Activated T-helper 1 cell treated with Interleukin-2 at 50 U/mL for 16 hours (primary cell): ENCODE measurements at regions not wholly inside any gene's neighbourhood (a gene's known extent, or its start where the extent isn't known, plus 50 kb on each side); places are given as distances from the start of the nearest gene placed in this dataset.

Source experiments
- DNase-seq: peaks from one replicate; pipeline ENCODE4 v3.0.0-alpha.2; 2020; ENCODE audit warnings: low read depth

DNA sequence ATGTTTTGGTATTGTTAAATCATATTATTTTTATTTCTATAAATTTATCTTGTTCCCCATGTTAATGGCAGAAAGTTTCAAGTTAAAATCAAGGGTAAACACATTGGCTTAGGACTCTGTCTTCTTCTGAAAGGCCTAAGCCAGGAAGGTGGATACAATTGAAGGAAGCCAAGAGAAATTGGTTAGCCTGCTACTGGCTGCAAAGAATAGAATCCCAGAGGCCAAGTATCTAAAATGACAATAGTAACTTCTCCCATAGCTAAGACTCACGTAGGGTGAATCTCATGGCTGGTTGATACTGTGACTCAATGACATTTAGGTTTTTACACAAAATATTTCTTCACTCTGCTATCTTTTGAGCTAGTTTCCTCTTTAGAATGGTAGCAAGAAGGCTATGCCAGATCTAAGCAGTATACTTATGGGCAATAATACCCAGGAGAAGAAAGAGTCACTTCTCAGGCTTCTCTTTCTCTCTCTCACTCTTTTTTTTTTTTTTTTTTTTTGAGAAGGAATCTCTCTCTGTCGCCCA is 621.5 kb upstream of the TBL1XR1 start:
- no peak for DNase-seq

DNA sequence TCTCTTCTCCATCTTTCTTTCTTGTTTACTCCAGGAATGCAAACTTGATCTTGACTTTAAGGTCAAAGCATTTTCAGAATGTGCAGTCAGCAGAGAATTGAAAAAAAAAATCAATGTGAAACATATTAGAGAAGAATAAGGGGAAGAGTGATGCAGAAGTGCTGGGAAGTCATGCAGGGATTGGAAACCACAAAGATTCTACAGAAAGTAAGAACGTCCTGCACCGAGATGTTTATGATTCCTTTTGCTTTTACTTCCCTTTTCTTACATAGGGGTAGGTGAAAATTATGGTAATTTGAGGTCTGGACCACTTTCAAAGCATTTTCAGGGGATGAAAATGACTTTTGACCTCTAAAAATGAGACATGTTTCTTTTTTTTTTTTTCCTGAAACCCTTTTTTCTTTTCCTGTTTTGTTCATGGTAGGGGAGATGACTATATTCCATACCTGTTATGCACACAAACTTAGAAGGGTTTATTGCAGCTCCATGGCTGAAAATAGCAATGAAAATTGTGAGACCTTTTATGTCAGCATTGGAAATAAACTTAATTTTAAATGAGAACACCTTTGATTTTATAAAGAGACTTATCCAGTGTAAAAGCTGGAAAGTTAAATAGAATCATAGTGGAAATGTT is 623.5 kb upstream of the TBL1XR1 start:
- no peak for DNase-seq

DNA sequence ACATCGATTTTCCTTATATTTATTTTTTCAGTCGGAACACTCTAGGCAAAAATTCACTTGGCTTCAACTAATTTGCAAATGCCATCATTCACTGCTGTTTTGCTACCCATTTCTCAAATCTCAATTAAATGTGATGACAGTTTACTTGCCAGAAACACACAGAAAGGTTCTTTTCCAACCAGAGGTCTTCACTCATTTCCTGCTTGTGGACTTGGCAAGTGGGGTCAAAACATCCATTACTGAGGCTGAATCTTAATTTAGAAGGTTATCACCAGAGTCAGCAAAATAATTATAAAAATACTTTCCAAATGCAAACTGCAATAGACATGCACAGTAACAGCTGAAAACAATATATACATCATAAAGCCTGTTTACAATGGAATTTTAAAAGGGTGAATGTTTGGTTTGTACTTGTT is 625.4 kb upstream of the TBL1XR1 start:
- DNase-seq = no peak

DNA sequence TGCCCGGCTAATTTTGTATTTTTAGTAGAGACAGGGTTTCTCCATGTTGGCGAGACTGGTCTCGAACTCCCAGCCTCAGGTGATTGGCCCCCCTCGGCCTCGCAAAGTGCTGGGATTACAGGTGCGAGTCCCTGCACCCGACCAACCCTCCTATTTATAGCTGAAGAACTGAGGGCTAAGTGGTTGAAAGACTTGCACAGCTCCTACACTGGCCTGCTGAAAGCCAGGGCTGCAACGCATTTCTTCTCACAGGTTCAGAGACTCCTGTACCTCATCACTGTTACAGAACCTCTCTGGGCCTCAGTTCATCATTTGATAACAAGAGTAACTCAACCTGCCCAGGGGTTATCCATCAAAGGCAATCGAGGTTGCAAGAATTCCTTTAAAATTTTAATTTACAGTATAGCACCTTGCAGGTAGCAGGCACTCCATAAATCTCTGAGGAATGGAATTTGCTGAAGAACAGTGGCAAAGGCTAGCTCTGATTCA is 626.5 kb upstream of the TBL1XR1 start:
- DNase-seq = no peak

DNA sequence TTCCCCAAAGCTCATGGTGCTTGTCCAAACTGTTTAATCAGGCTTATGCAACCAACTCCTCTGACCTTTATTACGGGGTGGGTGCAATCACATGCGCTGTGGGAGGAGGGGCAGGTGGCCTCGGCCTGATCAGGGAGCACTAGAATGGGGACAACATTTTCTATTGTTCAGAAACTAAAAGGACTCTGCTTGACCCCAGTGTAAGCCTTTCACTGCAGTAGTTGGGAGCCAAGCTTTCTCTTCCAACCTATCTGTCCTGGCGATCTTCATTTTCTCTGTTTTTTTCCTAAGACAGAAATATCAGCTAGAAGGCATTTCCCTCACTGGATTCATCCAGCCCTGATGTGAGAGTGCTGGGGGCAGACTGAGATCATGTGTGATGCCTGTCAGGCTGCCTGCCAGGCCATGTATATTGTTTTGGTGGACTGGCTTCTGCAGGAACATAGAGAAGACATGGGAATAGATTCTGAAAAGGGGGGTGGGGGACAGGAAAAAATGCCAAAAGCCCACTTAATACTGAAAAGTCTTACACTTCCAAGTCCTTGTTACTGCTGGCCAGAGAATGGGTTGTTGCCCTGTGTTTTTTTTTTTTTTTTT is 627.0 kb upstream of the TBL1XR1 start:
- DNase-seq = no peak

DNA sequence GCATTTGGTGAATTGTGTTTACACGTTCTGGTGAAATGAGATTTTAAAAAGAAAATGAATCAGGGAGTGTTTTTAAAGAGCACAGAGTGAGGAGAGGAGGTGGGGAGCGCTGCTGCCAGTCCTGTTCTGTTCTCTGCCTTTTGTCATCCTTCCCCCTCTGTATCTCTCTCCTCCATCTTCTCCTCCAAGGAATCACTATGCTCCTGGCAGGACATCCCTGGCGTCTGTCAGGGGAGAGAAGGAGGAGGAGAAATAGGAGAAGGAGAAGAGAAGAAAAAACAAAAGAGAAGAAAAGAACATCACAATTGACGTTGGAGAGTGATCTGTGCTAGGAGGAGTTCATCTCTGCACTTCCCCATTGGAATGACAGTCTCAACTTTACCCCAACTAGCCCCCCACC is 627.6 kb upstream of the TBL1XR1 start:
- no peak for DNase-seq

DNA sequence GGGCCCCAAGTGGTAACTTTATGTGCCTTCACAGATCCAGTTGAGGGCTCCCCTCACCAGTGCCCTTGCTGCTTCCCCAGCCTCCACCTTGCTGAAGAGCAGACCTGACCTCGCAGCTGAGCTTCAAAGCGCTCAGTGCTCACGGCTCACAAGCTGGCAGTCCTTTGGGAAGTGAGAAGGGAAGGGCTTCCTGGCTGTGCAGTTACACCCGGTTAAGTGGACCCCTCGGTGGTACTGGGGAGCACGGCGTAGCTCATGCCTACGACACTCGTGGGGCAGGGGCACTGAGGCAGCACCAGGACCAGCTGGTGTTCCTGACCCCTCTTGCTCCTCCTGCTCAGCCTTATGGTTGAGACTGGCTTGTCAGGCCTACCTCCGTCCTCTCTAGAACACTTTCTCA is 629.0 kb upstream of the TBL1XR1 start:
- no peak for DNase-seq

DNA sequence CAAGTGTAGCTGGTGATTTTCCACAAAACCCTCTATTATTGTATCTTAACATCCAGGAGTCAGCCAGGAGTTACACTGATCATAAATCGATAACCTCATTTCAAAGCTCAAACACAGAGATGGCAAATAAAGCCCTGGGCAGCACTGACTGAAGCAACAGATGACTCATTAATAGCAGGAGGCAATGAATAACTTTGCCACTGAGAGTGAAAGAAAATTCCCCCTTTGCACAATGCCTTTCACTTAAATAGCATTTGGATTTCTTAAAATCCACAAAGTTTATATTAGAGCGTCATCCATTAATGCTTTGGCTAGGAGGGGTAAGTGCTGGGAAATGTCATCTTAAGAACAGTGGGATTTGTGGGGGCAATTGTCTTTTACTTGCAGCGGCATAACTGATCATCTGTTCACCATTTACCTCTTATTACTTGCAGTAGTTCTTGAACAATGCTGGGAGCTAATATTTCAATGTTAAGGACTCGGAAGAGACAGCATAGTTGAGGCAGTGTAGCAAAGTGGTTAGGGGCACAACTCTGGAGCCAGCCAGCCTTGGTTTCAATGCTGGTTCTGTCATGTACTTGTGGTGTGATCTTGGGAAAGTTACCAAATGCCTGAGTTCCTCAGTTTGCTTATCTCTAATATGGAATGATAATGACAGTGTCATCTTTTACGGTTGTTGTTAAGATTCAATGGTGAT is 630.4 kb upstream of the TBL1XR1 start:
- no peak for DNase-seq

DNA sequence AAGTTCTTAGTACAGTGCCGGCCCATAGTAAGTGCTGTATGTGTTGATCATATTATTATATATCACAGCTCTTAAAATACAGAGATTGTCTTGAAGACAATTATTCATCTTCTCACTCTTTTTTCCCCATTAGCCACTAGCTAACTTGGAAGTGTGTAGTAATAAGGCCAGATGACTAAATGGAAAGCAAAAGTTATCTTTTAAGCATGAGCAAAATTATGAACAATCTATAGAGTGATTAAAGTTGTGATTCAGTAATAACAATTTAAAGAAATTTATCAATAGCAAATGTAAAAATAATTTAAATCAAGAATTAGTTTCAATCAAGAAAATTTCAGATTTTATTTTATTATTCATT is 630.9 kb upstream of the TBL1XR1 start:
- no peak for DNase-seq

DNA sequence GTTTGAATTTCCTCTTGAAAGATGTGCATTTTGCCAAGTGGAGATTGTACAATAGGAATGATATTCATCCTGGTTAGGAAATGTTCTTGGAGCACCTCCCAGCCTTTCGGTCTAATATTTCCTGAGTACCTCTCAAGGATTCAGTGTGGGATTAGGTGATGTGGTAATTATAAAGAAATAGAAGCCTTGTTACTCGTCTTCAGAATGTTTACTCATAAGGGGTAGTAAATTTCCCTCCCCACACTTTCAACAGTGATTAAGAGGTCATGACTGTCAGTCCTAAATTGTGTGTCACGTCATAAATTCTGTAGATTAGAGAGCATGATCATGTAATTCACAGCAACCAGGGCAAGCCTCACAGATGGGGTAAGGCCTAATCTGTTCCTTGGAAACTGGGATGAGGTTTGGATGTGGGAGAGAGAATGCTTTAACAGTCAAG is 633.1 kb upstream of the TBL1XR1 start:
- DNase-seq = no peak

DNA sequence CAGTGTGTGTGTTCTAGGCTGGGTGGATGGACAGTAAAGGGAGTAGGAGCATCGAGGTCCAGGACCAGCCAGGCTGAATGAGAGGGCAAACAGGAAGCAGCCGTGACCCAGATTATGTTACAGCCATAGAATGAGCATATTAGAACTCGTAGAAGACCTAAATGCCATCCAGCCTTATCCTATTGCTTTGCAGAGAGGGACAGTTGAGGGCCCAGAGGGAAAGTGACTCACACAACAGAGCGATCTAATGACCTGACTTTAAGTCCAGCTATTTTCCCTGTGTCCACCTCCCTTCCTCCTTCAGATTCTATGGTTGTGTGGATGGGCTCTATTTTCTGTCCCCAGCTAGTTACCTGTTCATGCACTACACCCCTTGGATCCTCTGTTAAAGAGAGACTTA is 634.1 kb upstream of the TBL1XR1 start:
- DNase-seq = no peak

DNA sequence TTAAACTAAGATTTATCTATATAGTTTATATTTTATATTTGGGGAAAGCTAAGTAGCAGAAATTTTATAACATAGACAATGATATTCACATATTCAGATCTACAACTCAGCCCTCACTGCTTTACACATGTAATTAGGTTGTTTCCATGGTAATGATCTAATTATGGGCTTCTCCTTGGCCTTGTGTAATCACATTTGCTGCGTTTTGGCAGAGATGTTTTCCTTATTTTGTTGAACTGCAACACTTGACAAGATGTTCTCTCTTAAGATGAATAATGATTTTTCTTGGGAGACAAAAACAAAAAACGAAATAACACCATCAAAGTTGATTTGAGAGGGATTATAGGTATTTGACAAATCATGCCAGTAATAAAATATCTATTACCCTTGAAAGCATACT is 635.6 kb upstream of the TBL1XR1 start:
- DNase-seq = no peak

DNA sequence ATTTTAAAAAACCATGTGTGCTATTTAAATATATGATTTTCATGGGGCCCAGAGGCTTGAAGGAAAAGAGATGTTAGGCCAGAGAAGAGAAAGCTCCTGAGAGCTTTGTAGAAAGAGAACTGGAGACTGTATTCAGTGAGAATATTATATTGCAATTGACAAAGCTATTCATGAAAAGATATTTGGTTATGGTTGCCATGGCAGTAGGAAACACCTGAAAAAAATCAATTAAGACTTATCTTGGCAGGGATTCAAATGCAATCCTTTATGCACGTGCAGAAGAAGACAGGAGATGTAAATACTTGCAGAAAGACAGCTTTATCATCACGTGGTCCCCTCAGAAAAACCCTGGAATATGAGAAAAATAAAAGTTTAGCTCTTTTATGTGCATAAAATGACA is 636.0 kb upstream of the TBL1XR1 start:
- no peak for DNase-seq

DNA sequence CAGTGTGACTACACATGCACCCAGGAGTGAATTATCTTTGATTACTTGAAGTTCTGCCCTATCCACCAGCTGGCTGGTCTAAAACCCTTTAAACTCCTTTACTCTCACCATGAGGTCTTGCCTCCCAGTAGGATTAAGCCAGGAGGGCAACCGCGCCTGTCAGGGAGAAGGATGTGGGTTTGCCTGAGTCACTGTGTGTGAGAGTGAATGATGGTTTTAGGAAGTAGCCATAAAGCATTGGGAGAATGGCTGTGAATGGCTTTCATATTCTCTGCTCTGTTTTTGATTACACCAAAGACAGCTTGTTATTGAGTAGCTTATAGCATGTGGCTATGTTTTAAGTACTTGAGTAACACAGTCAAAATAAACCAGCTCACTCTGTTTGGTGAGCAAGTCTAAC is 637.7 kb upstream of the TBL1XR1 start:
- no peak for DNase-seq

DNA sequence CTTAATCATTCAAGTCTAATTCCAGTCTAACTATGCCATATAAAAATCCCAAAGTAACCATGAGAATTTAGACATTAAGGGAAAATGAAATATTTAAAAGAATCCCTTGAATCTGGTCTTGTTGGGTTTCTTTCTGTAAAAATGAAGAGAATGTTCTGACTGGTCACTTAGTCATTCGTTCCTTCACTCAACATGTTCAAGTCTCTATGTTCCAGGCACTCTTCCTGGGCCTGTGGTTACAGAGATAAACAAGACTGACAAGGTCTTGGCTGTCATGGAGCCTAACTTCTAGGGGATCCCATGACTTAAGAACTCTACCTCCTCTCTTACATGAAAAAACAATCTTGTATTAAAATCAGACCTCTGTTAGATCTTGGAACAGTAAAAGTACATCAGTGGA is 638.6 kb upstream of the TBL1XR1 start:
- no peak for DNase-seq

DNA sequence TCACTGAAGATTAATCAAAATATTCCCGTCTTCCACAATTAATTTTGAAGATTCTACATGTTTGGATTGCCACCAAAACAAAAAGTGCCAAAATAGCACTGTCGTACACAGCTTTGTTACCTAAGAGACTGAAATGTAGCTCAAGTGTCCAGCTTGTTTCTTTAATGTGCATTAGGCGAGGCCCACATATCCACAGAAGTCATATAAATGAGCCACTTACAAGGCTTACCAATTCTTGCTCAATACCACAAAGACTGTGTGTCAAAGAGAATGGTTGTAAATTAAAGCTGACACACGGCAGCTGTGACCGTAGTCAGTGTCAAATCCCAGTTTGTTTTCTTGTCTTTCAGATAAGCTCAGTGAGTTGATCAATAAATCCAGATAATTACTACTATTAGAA is 639.4 kb upstream of the TBL1XR1 start:
- DNase-seq = no peak

DNA sequence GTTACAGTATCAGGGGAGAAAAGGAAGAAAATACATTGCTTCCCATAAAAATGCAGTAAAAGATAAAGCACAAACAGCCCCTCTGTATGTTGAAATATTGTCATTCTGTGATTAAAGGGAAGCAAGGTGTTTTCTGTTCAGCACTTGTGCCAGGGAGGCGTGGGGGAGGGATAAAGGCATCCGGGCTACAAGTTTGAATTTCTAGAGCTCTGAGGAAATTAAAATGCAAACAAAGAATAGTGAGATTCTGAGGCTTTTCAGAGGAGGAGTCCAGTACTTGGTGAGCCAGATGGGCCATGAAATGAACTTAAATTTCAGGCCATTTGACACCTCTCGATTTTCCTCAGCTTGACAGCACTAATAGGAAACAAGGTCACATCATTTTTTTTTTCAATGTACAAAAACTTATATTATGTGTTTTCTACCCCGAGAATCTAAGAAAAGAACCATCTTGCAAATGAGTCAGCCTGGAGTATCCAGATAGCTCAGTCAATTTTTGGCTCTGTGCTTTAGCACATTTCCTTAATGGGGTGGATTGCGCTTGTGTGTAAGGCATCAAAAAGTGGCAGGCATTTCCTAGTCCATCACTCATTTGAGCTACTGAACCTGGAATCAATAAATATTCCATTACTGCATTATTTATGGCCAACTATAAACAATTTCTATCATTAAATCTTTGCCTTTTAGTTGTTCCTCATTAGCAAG is 640.8 kb upstream of the TBL1XR1 start:
- no peak for DNase-seq

DNA sequence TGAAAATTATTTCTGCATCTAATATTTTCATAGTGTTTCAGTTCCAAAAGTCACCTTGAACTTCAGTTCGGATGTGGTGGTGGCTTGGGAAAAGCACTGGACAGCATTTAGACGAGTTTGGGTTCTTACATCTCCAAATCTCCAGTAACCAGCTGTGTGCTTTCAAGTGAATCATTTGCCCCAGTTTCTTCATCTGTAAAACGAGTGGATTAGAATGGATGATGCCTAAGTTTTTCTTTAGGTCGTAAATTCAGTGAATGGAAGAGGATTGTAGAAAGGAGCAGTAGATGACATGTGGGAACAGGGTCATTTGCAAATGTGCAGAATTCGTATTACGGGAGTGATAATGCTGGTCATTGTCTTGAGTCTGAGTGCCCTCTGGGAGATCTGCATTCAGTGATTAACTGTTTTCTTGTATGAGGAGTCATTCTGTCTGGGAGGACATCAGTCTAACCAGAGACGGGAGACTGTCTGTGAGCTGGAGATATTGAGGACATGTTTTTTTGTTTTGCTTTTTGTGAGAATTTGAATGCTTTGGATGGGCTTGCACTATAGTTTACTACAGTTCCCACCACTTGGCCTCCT is 641.6 kb upstream of the TBL1XR1 start:
- no peak for DNase-seq

DNA sequence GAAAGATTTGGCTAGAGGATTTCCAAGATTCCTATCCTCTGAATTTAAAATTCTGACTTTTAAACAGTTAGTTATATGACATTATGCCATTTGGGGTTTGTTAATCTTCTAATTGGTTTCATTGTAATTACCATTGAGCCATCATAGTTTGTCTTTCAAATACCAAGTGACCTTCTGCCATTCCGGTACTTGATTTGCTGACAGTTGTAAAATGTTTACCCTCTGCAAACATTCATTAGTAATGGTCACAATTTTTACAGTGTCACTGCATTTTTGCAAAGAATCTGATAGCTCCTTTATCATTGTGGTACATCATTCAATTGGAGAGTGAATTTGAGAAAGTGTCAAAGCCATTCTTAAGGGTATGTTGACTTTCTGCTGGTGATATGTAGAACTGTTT is 645.0 kb upstream of the TBL1XR1 start:
- no peak for DNase-seq

DNA sequence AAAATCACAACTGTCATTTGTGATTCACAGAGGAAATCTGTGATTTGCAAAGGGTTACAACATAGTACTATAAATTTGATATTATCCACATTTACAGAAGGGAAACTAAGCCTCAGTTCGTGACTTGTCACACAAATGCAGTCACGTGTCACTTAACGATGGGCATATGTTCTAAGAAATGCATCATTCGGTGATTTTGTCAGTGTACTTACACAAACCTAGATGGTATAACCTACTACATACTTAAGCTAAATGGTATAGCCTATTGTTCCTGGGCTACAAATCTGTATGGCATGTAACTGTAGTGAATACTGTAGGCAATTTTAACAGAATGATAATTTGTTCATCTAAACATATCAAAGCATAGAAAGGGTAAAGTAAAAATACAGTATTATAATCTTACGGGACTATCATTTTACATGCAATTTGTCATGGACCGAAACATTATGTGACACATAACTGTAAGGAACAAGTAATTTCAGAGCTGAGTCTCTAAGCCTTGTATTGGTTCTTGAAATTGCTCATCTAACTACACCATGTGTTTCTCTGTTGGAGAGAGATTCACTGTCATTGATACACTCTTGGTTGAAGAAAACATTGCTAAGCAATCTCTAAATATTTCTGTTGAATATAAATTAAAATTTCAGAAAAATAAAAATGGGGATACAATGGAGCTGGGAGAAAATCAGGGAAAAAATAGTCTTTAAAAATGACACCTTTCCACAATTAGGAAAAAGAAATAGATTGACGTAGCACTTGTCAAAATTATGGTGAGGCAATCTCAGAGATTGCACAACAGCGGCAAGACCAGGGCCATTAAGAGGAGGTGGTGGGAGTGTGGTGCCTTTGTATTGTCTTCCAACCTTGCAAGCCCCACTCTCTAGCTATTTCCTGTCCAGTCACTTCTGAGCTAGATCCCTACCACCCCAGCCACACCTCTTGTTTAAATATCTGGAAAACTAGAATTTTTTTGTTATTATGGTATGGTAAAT is 645.8 kb upstream of the TBL1XR1 start:
- DNase-seq = no peak
